ENCODE measurements at regions not wholly inside any gene's neighbourhood (a gene's known extent, or its start where the extent isn't known, plus 50 kb on each side); places are given as distances from the start of the nearest gene placed in this dataset.

GRCh38 chr2:220575963-220576362 lies 948.5 kb downstream of the SLC4A3 start:
- TF ChIP-seq ZFX (IDR thresholded peaks at IDR 0.05; ENCODE audit: borderline replicate concordance): no peak
- TF ChIP-seq, protein P1, sequence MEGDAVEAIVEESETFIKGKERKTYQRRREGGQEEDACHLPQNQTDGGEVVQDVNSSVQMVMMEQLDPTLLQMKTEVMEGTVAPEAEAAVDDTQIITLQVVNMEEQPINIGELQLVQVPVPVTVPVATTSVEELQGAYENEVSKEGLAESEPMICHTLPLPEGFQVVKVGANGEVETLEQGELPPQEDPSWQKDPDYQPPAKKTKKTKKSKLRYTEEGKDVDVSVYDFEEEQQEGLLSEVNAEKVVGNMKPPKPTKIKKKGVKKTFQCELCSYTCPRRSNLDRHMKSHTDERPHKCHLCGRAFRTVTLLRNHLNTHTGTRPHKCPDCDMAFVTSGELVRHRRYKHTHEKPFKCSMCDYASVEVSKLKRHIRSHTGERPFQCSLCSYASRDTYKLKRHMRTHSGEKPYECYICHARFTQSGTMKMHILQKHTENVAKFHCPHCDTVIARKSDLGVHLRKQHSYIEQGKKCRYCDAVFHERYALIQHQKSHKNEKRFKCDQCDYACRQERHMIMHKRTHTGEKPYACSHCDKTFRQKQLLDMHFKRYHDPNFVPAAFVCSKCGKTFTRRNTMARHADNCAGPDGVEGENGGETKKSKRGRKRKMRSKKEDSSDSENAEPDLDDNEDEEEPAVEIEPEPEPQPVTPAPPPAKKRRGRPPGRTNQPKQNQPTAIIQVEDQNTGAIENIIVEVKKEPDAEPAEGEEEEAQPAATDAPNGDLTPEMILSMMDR (IDR thresholded peaks at IDR 0.05): no peak

Data from 22Rv1 (cell line).